HEK293 (cell line): ENCODE measurements at regions not wholly inside any gene's neighbourhood (a gene's known extent, or its start where the extent isn't known, plus 50 kb on each side); places are given as distances from the start of the nearest gene placed in this dataset.

Experiments
- CTCF ChIA-PET: fragments of 350-600 bp; formaldehyde crosslinking; extraction: SDS; loops from one replicate; lab custom pipeline; 2021; ENCODE audit warnings: antibody characterized with exemption; lab: Yijun Ruan, JAX
- POLR2A ChIA-PET: fragments of 300-600 bp; formaldehyde crosslinking; extraction: SDS; loops from one replicate; lab custom pipeline; 2020; ENCODE audit warnings: antibody characterized with exemption, inconsistent platforms; lab: Yijun Ruan, JAX
- H3K27ac ChIP-seq: fragments of 200-500 bp; sonication (Bioruptor generic); 2 replicates; pipeline ENCODE4 v1.5.1; 2014; ENCODE audit warnings: low read depth, low read length, control low read depth, inconsistent platforms; ENCODE audit errors: extremely low read depth
- H3K36me3 ChIP-seq, 2 experiments: fragments of 200-500 bp in 1 of 2; sonication (Bioruptor generic) in 1 of 2; 1 replicate in 1 of 2; 2 replicates in 1 of 2; pipeline ENCODE4 v1.5.1; 2014 to 2017; ENCODE audit warnings: inconsistent platforms in 2 of 2, low read length in 2 of 2; ENCODE audit not compliant: control insufficient read depth in 2 of 2, insufficient read depth in 1 of 2
- H3K4me1 ChIP-seq: fragments of 200-500 bp; sonication (Bioruptor generic); 2 replicates; pipeline ENCODE4 v1.5.1; 2014; ENCODE audit warnings: mild to moderate bottlenecking, low read length, inconsistent platforms; ENCODE audit not compliant: control insufficient read depth, insufficient read depth
- H3K4me3 ChIP-seq: 2 replicates; pipeline ENCODE4 v1.5.1; 2011; ENCODE audit warnings: low read depth, mild to moderate bottlenecking, control low read depth, low read length, moderate library complexity
- H3K9me3 ChIP-seq: fragments of 200-500 bp; sonication (Bioruptor generic); 2 replicates; pipeline ENCODE4 v1.5.1; 2014; ENCODE audit warnings: low read depth, low read length, inconsistent platforms; ENCODE audit not compliant: control insufficient read depth, insufficient read depth
- GLIS1 ChIP-seq: fragments of 450-650 bp; formaldehyde crosslinking; IDR thresholded peaks from 2 replicates; pipeline ENCODE4 v1.5.1; 2016; ENCODE audit warnings: missing biosample characterization, missing genetic modification characterization
- OVOL3 ChIP-seq: fragments of 450-650 bp; formaldehyde crosslinking; IDR thresholded peaks from 2 replicates; pipeline ENCODE4 v1.5.1; 2016; ENCODE audit warnings: missing biosample characterization, missing genetic modification characterization
- PRDM10 ChIP-seq: fragments of 450-650 bp; formaldehyde crosslinking; IDR thresholded peaks from 2 replicates; pipeline ENCODE4 v1.5.1; 2016; ENCODE audit warnings: missing biosample characterization, missing genetic modification characterization
- ZBTB11 ChIP-seq: fragments of 450-650 bp; formaldehyde crosslinking; conservative IDR thresholded peaks from 2 replicates; pipeline ENCODE4 v1.5.1; 2016; ENCODE audit warnings: low read depth, missing biosample characterization, missing genetic modification characterization
- ZBTB26 ChIP-seq: fragments of 450-650 bp; formaldehyde crosslinking; optimal IDR thresholded peaks from 2 replicates; pipeline ENCODE3; 2016; ENCODE audit warnings: missing biosample characterization, mild to moderate bottlenecking, missing genetic modification characterization
- ZBTB48 ChIP-seq: fragments of 450-650 bp; formaldehyde crosslinking; IDR thresholded peaks from 2 replicates; pipeline ENCODE4 v1.5.1; 2016; ENCODE audit warnings: missing biosample characterization, missing genetic modification characterization
- ZNF146 ChIP-seq: fragments of 450-650 bp; formaldehyde crosslinking; IDR thresholded peaks from 2 replicates; pipeline ENCODE4 v1.5.1; 2016; ENCODE audit warnings: missing biosample characterization, missing genetic modification characterization
- ZNF223 ChIP-seq: fragments of 450-650 bp; formaldehyde crosslinking; IDR thresholded peaks from 2 replicates; pipeline ENCODE4 v1.5.1; 2016; ENCODE audit warnings: missing biosample characterization, missing genetic modification characterization
- ZNF398 ChIP-seq: fragments of 450-650 bp; formaldehyde crosslinking; IDR thresholded peaks from 2 replicates; pipeline ENCODE4 v1.5.1; 2017; ENCODE audit warnings: missing biosample characterization, missing genetic modification characterization
- ZNF513 ChIP-seq: fragments of 450-650 bp; IDR thresholded peaks from 2 replicates; pipeline ENCODE4 v1.5.1; 2018; ENCODE audit warnings: missing biosample characterization, missing genetic modification characterization
- ZNF530 ChIP-seq: fragments of 450-650 bp; formaldehyde crosslinking; IDR thresholded peaks from 2 replicates; pipeline ENCODE4 v1.5.1; 2016; ENCODE audit warnings: low read depth, missing biosample characterization, missing genetic modification characterization
- ZNF548 ChIP-seq: fragments of 450-650 bp; formaldehyde crosslinking; IDR thresholded peaks from 2 replicates; pipeline ENCODE4 v1.5.1; 2016; ENCODE audit warnings: missing biosample characterization, missing genetic modification characterization
- ZNF621 ChIP-seq: fragments of 450-650 bp; formaldehyde crosslinking; IDR thresholded peaks from 2 replicates; pipeline ENCODE4 v1.5.1; 2017; ENCODE audit warnings: missing biosample characterization, missing genetic modification characterization
- ZNF843 ChIP-seq: fragments of 450-650 bp; formaldehyde crosslinking; IDR thresholded peaks from 2 replicates; pipeline ENCODE4 v1.5.1; 2016; ENCODE audit warnings: missing biosample characterization, missing genetic modification characterization
- ZSCAN4 ChIP-seq: fragments of 450-650 bp; formaldehyde crosslinking; IDR thresholded peaks from 2 replicates; pipeline ENCODE4 v1.5.1; 2017; ENCODE audit warnings: missing biosample characterization, missing genetic modification characterization

GRCh38 chr17:14774774-14775173 lies 473.9 kb downstream of the HS3ST3B1 start:
- Histone ChIP-seq H3K27ac (no peak overlapping the region), H3K4me3 (no peak overlapping the region), H3K36me3 (no peaks in the 10 kb centered on the region), H3K9me3 (no peaks in the 10 kb centered on the region)
- POLR2A ChIA-PET: no interaction called here
- CTCF ChIA-PET: no interaction called here
- no peak for TF ChIP-seq OVOL3 (tag by site-specific recombination)
- no peak for TF ChIP-seq ZNF146 (tag by site-specific recombination)
- TF ChIP-seq ZNF621 (tag by site-specific recombination): no peak
- TF ChIP-seq ZBTB26: no peak
- TF ChIP-seq ZNF843 (tag by site-specific recombination): no peak
- TF ChIP-seq ZNF398 (tag by site-specific recombination): no peak
- TF ChIP-seq ZNF513 (tag by site-specific recombination): no peak
- TF ChIP-seq GLIS1: no peak
- TF ChIP-seq ZNF548 (tag by site-specific recombination): no peak
- no peak for TF ChIP-seq ZBTB11 (tag by site-specific recombination)
- TF ChIP-seq ZNF223 (tag by site-specific recombination): no peak
- TF ChIP-seq ZNF530: no peak
- TF ChIP-seq PRDM10 (tag by site-specific recombination): no peak
- no peak for TF ChIP-seq ZSCAN4 (tag by site-specific recombination)
- TF ChIP-seq ZBTB48 (tag by site-specific recombination): no peak
- TF ChIP-seq, all 188 proteins: peak for 0
- no peaks in the 10 kb centered on the region for H3K4me1 ChIP-seq
